Skeletal muscle cell (primary cell): ENCODE measurements at regions not wholly inside any gene's neighbourhood (a gene's known extent, or its start where the extent isn't known, plus 50 kb on each side); places are given as distances from the start of the nearest gene placed in this dataset.
"Not testable (repeated sequence)": the region's sequence is repeated elsewhere in the genome, so short reads cannot be mapped to it uniquely, and the experiment has no call there.

Source experiments
- DNase-seq: peaks from one replicate; pipeline ENCODE4 v3.0.0-alpha.2; 2010; ENCODE audit warnings: low read depth
- H3K4me3 ChIP-seq: 2 replicates; pipeline ENCODE4 v1.5.1; 2011; ENCODE audit warnings: low read depth, mild to moderate bottlenecking, control low read depth, low read length, moderate library complexity

GRCh38 chrX:5341902-5342301 lies 886.8 kb downstream of the NLGN4X start:
- no peak overlapping the region for H3K4me3 ChIP-seq
- no peak for DNase-seq

- no peak for DNase-seq
- H3K4me3 ChIP-seq: no peak overlapping the region
Measured at GRCh38 chrX:5337160-5337559, 891.5 kb downstream of the NLGN4X start.

GRCh38 chrX:5324546-5324945 lies 904.1 kb downstream of the NLGN4X start:
- no peak overlapping the region for H3K4me3 ChIP-seq
- DNase-seq: no peak

- H3K4me3 ChIP-seq: no peak overlapping the region
- no peak for DNase-seq
Measured at GRCh38 chrX:5314148-5314547, 914.5 kb downstream of the NLGN4X start.

GRCh38 chrX:5307416-5307815 lies 921.3 kb downstream of the NLGN4X start:
- no peak for DNase-seq

GRCh38 chrX:5306654-5307121 lies 922.0 kb downstream of the NLGN4X start:
- DNase-seq: no peak
- H3K4me3 ChIP-seq: no peak overlapping the region

More at GRCh38 chrX:5307416-5307815, 921.3 kb downstream of the NLGN4X start:
- no peak overlapping the region for H3K4me3 ChIP-seq

- no peak for DNase-seq
- no peak overlapping the region for H3K4me3 ChIP-seq
Measured at GRCh38 chrX:5305452-5305851, 923.2 kb downstream of the NLGN4X start.

- no peak for DNase-seq
- no peak overlapping the region for H3K4me3 ChIP-seq
Measured at GRCh38 chrX:5295004-5295403, 933.7 kb downstream of the NLGN4X start.

- H3K4me3 ChIP-seq: no peak overlapping the region
- no peak for DNase-seq
Measured at GRCh38 chrX:5290635-5291034, 938.0 kb downstream of the NLGN4X start.

GRCh38 chrX:5289949-5290348 lies 938.7 kb downstream of the NLGN4X start:
- H3K4me3 ChIP-seq, DNase-seq: not testable (repeated sequence)

GRCh38 chrX:5278908-5279307 lies 949.8 kb downstream of the NLGN4X start:
- no peak for DNase-seq
- H3K4me3 ChIP-seq: no peak overlapping the region

- DNase-seq: no peak
- H3K4me3 ChIP-seq: no peak overlapping the region
Measured at GRCh38 chrX:5265324-5265850, 963.3 kb downstream of the NLGN4X start.

- no peak overlapping the region for H3K4me3 ChIP-seq
- no peak for DNase-seq
Measured at GRCh38 chrX:5250106-5250505, 978.6 kb downstream of the NLGN4X start.

- H3K4me3 ChIP-seq: no peak overlapping the region
- DNase-seq: no peak
Measured at GRCh38 chrX:5242091-5242790, 986.4 kb downstream of the NLGN4X start.

- H3K4me3 ChIP-seq: no peak overlapping the region
- no peak for DNase-seq
Measured at GRCh38 chrX:5236749-5237148, 991.9 kb downstream of the NLGN4X start.

GRCh38 chrX:5236096-5236495 lies 992.6 kb downstream of the NLGN4X start:
- no peak overlapping the region for H3K4me3 ChIP-seq
- no peak for DNase-seq

GRCh38 chrX:5233830-5234229 lies 994.8 kb downstream of the NLGN4X start:
- no peak for DNase-seq
- no peak overlapping the region for H3K4me3 ChIP-seq

- H3K4me3 ChIP-seq: no peak overlapping the region
- no peak for DNase-seq
Measured at GRCh38 chrX:5220421-5220820, 1008.2 kb downstream of the NLGN4X start.

GRCh38 chrX:5194806-5195205 lies 1033.9 kb downstream of the NLGN4X start:
- no peak overlapping the region for H3K4me3 ChIP-seq

GRCh38 chrX:5180135-5180741 lies 1048.4 kb downstream of the NLGN4X start:
- no peak overlapping the region for H3K4me3 ChIP-seq
- DNase-seq: no peak

More at GRCh38 chrX:5194806-5195205, 1033.9 kb downstream of the NLGN4X start:
- no peak for DNase-seq

- no peak for DNase-seq
- H3K4me3 ChIP-seq: no peak overlapping the region
Measured at GRCh38 chrX:5176766-5177165, 1051.9 kb downstream of the NLGN4X start.
